CD14-positive monocyte (primary cell): ENCODE measurements at regions not wholly inside any gene's neighbourhood (a gene's known extent, or its start where the extent isn't known, plus 50 kb on each side); places are given as distances from the start of the nearest gene placed in this dataset.

Experiments used
- DNase-seq, 3 donors: peaks; one replicate each; pipeline ENCODE4 v3.0.0-alpha.2; 2011 to 2022
- H2AFZ ChIP-seq: 2 replicates; pipeline ENCODE4 v1.6.0; 2012; ENCODE audit warnings: mild to moderate bottlenecking, low read depth, low read length, inconsistent platforms; ENCODE audit not compliant: insufficient read depth, poor library complexity, severe bottlenecking
- H3K27ac ChIP-seq, 2 donors: 1 replicate in 1 of 2; 2 replicates in 1 of 2; pipeline ENCODE4 v1.5.1; 2012 to 2013; ENCODE audit warnings: low read length in 2 of 2, control low read depth in 1 of 2, inconsistent platforms in 1 of 2, low read depth in 1 of 2, mild to moderate bottlenecking in 1 of 2
- H3K27me3 ChIP-seq, 2 donors: one replicate each; pipeline versions ENCODE4 v1.6.0 to v1.6.1; 2011 to 2013; ENCODE audit warnings: low read length in 2 of 2; ENCODE audit not compliant: control insufficient read depth in 2 of 2, insufficient read depth in 2 of 2
- H3K36me3 ChIP-seq, 2 donors: replicated peaks in 1 of 2; 1 replicate in 1 of 2; 2 replicates in 1 of 2; pipeline versions ENCODE4 v1.5.1 to v1.6.1; 2012 to 2013; ENCODE audit warnings: low read length in 2 of 2, control low read depth in 1 of 2, inconsistent platforms in 1 of 2, mild to moderate bottlenecking in 1 of 2; ENCODE audit not compliant: insufficient read depth in 2 of 2, control insufficient read depth in 1 of 2
- H3K4me1 ChIP-seq, 2 donors: 1 replicate in 1 of 2; 2 replicates in 1 of 2; pipeline versions ENCODE4 v1.5.1 to v1.6.1; 2012 to 2013; ENCODE audit warnings: low read length in 2 of 2, control low read depth in 1 of 2, inconsistent platforms in 1 of 2, mild to moderate bottlenecking in 1 of 2, moderate library complexity in 1 of 2; ENCODE audit not compliant: insufficient read depth in 2 of 2, control insufficient read depth in 1 of 2
- H3K4me2 ChIP-seq: replicated peaks from 2 replicates; pipeline ENCODE3; 2012; ENCODE audit warnings: low read length, moderate library complexity, mild to moderate bottlenecking; ENCODE audit not compliant: poor library complexity, severe bottlenecking; ENCODE audit errors: extremely low read depth
- H3K4me3 ChIP-seq, 3 experiments: fragments of 200-600 bp in 1 of 3; sonication (generic) in 1 of 3; replicated peaks in 1 of 3; 1 replicate in 2 of 3; 2 replicates in 1 of 3; pipeline ENCODE4 v1.5.1; 2011 to 2013; ENCODE audit warnings: low read length in 3 of 3, mild to moderate bottlenecking in 3 of 3, control low read depth in 2 of 3, low read depth in 2 of 3, inconsistent platforms in 1 of 3, moderate library complexity in 1 of 3
- H3K79me2 ChIP-seq: 2 replicates; pipeline ENCODE4 v1.6.0; 2012; ENCODE audit warnings: mild to moderate bottlenecking, control low read depth, inconsistent platforms, low read length, moderate library complexity; ENCODE audit not compliant: insufficient read depth
- H3K9ac ChIP-seq: 2 replicates; pipeline ENCODE4 v1.6.0; 2017; ENCODE audit warnings: low read length, mild to moderate bottlenecking; ENCODE audit not compliant: insufficient read depth, poor library complexity, severe bottlenecking
- H3K9me3 ChIP-seq, 2 donors: replicated peaks in 1 of 2; 1 replicate in 1 of 2; 2 replicates in 1 of 2; pipeline versions ENCODE4 v1.5.1 to v1.6.1; 2012 to 2013; ENCODE audit warnings: low read length in 2 of 2, control low read depth in 1 of 2; ENCODE audit not compliant: control insufficient read depth in 1 of 2, insufficient read depth in 1 of 2
- H4K20me1 ChIP-seq: 2 replicates; pipeline ENCODE4 v1.6.0; 2012; ENCODE audit warnings: mild to moderate bottlenecking, low read length, control low read depth, moderate library complexity; ENCODE audit not compliant: insufficient read depth
- H3K27ac Mint-ChIP-seq, 7 donors: one replicate each; pipeline ENCODE4 v1.8.0; 2020; ENCODE audit warnings: mild to moderate bottlenecking in 7 of 7, mixed read lengths in 7 of 7, moderate library complexity in 6 of 7, inconsistent platforms in 2 of 7
- H3K27me3 Mint-ChIP-seq, 3 donors: one replicate each; pipeline ENCODE4 v1.8.0; 2021 to 2022; ENCODE audit warnings: low read depth in 3 of 3, mild to moderate bottlenecking in 3 of 3, mixed read lengths in 3 of 3, moderate library complexity in 3 of 3, inconsistent platforms in 1 of 3
- H3K36me3 Mint-ChIP-seq, 2 donors: one replicate each; pipeline ENCODE4 v1.8.0; 2020; ENCODE audit warnings: mixed read lengths in 2 of 2, inconsistent platforms in 1 of 2, mild to moderate bottlenecking in 1 of 2
- H3K4me1 Mint-ChIP-seq: one replicate; pipeline ENCODE4 v1.8.0; 2020; ENCODE audit warnings: mild to moderate bottlenecking, mixed read lengths
- H3K4me3 Mint-ChIP-seq, 2 donors: one replicate each; pipeline ENCODE4 v1.8.0; 2020; ENCODE audit warnings: mild to moderate bottlenecking in 2 of 2, mixed read lengths in 2 of 2, moderate library complexity in 1 of 2
- H3K9me3 Mint-ChIP-seq, 7 donors: one replicate each; pipeline ENCODE4 v1.8.0; 2020 to 2022; ENCODE audit warnings: mixed read lengths in 7 of 7, mild to moderate bottlenecking in 6 of 7, moderate library complexity in 6 of 7, inconsistent platforms in 2 of 7
- CTCF ChIP-seq: fragments of 200-600 bp; IDR thresholded peaks from one replicate; pipeline ENCODE4 v1.8.0; 2022; ENCODE audit warnings: antibody characterized with exemption, mild to moderate bottlenecking
- WGBS: methylation state at CpG from one replicate; pipeline ENCODE4 v1.1.5; 2013; ENCODE audit warnings: missing lambda C conversion rate; ENCODE audit not compliant: insufficient coverage; 5-methylcytosine and 5-hydroxymethylcytosine counted together
- intact Hi-C, 2 donors: fragments of 100-400 bp; cut with micrococcal nuclease; formaldehyde crosslinking; loops; one replicate each; pipeline versions ENCODE4 v1.15.0 to v1.15.1; 2023

- no peak overlapping the region for H3K4me3 Mint-ChIP-seq
- intact Hi-C loops: no loop called here
Observed at GRCh38 chr1:8145545-8146202, 119.6 kb upstream of the ERRFI1 start.

GRCh38 chr1:8144323-8144722 is 118.2 kb upstream of the ERRFI1 start:
- Mint-ChIP-seq H3K4me3 (no peak overlapping the region), H3K9me3 (peaks cover 0 to 7% (median 2%) of the 10 kb centered on the region in 7 donors), H3K27ac (no peak overlapping the region), H3K4me1 (peaks cover 6% of the 10 kb centered on the region), H3K27me3 (peaks cover 12 to 18% (median 17%) of the 10 kb centered on the region in 3 donors), H3K36me3 (no peaks in the 10 kb centered on the region)
- no peak overlapping the region for H2AFZ ChIP-seq
- no peak overlapping the region for H3K9ac ChIP-seq
- intact Hi-C loops: loop anchor here in 1 of 2 donors (5.0 kb wide), 1 partner anchor 47 kb away; no protein-coding TSS in a partner anchor
- no peaks in the 10 kb centered on the region for H4K20me1 ChIP-seq
- H3K4me2 ChIP-seq: no peak overlapping the region
- H3K4me3 ChIP-seq: no peak overlapping the region
- H3K9me3 ChIP-seq: no peaks in the 10 kb centered on the region
- H3K36me3 ChIP-seq: no peaks in the 10 kb centered on the region
- H3K27ac ChIP-seq: no peak overlapping the region
- TF ChIP-seq CTCF: no peak
- WGBS: 92% methylated on average over 13 of the region's 13 CpGs
- H3K4me1 ChIP-seq: no peaks in the 10 kb centered on the region
- H3K27me3 ChIP-seq: no peaks in the 10 kb centered on the region
- no peak for DNase-seq
- no peaks in the 10 kb centered on the region for H3K79me2 ChIP-seq

More at GRCh38 chr1:8145545-8146202, 119.6 kb upstream of the ERRFI1 start:
- Histone ChIP-seq H4K20me1 (no peaks in the 10 kb centered on the region), H2AFZ (no peak overlapping the region), H3K4me3 (no peak overlapping the region), H3K27me3 (no peaks in the 10 kb centered on the region), H3K4me2 (no peak overlapping the region), H3K9ac (no peak overlapping the region), H3K9me3 (no peaks in the 10 kb centered on the region), H3K36me3 (no peaks in the 10 kb centered on the region), H3K4me1 (no peaks in the 10 kb centered on the region), H3K27ac (no peak overlapping the region), H3K79me2 (no peaks in the 10 kb centered on the region)
- H3K9me3 Mint-ChIP-seq: peaks cover 0 to 7% (median 2%) of the 10 kb centered on the region in 7 donors
- H3K36me3 Mint-ChIP-seq: no peaks in the 10 kb centered on the region
- no peak overlapping the region for H3K27ac Mint-ChIP-seq
- no peak for TF ChIP-seq CTCF
- 77% methylated on average over 5 of the region's 8 CpGs for WGBS
- H3K4me1 Mint-ChIP-seq: peaks cover 6% of the 10 kb centered on the region
- no peak for DNase-seq
- peaks cover 11 to 20% (median 17%) of the 10 kb centered on the region in 3 donors for H3K27me3 Mint-ChIP-seq
